ENCODE measurements at regions not wholly inside any gene's neighbourhood (a gene's known extent, or its start where the extent isn't known, plus 50 kb on each side); places are given as distances from the start of the nearest gene placed in this dataset.
A peak's percentile ranks its signal among the peaks of the same experiment; 100 is the strongest.

DNA sequence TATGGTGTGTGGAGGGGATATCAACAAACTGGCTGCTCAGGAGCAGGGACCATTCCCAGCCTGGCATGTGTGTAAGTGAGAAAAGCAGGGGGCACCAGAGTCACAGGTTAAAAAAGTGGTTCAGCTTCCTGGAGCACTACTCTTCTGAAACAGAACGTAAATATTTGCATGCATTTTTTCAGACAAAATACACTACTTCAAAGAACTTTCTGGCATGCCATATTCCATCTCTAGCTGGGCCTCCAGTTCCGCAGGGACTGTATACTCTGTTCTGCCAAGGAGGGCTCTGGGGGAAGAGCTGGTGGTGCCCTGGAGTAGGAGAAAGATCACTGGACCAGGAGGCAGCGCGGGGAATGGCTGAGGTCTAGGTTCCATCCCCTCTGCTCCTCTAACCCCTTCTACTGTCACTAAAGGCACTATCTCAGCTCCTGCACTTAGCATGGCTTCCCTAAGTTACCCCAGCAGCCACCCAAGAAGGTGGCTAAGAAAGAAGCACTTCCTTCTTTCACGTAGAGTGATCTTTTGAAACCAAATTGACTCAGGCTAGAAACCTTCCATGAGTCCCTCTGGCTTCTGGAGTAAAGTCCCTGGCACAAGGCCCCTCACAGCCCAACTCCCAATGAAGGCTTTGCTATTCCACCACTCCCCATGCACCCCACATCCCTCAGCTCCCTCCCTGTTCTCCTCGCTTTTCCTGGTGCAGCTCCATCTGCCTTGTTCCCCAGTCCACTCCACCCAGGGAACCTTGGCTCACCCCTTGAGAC lies 57.6 kb upstream of the CABLES1 start:
- FAIRE-seq (peak; percentile 52), DNase-seq (ENCODE audit: insufficient read length, low spot score) (no peak)

DNA sequence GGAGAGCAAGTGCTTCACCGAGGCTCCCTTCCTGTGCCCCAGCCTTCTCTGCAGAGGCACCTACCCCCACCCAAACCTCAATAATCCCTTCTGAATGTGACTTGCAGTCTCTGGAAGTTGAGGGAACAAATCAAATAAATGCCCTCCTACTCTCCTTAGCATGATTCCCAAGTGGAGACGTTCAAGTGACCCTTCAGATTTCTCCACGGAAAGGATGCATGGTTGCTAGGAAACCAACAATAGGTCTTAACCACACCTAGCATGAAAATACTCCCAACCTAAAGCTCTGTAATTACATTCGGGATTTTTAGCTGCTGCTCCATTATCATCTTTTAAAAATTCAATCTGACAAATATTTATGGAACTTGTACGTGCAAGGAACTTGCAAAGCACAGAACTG lies 50.2 kb upstream of the CABLES1 start:
- no peak for FAIRE-seq
- DNase-seq (ENCODE audit: insufficient read length, low spot score): no peak
